HG03175 (cell line): ENCODE measurements at regions not wholly inside any gene's neighbourhood (a gene's known extent, or its start where the extent isn't known, plus 50 kb on each side); places are given as distances from the start of the nearest gene placed in this dataset.
"Not testable (repeated sequence)": the region's sequence is repeated elsewhere in the genome, so short reads cannot be mapped to it uniquely, and the experiment has no call there.

ENCODE experiments used
- ATAC-seq: cut with Tn5 transposase; IDR thresholded peaks from one replicate; pipeline ENCODE4 v1.9.1; 2021; ENCODE audit warnings: mild to moderate bottlenecking, moderate library complexity; ENCODE audit not compliant: unreplicated experiment

DNA sequence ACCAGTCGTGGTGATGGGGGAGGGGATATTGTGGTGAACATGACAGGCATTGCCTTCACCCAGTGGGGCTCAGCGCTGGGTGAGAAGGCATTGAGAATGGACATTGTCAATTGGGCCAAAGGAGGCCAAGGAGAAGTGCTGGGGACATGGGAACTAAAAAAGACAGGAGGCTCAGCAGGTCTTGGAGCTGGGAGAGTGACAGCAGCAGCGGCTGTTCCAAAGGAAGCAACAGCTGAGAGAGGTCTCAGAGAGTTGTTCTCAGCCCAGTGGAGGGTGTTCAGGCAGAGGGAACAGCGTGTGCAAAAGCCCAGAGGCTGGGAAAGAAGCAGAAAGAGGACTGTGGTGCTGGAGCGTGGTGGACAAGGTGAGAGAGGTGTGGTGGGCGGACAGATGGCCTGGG, 56.6 kb upstream of the ASNS start:
- ATAC-seq = not testable (repeated sequence)

GRCh38 chr7:97927790-97928748, 55.9 kb upstream of the ASNS start:
- peak; percentile 62 for ATAC-seq
